H4 (cell line): ENCODE measurements at regions not wholly inside any gene's neighbourhood (a gene's known extent, or its start where the extent isn't known, plus 50 kb on each side); places are given as distances from the start of the nearest gene placed in this dataset.

Source experiments
- DNase-seq: peaks from one replicate; pipeline ENCODE4 v3.0.0-alpha.2; 2015; ENCODE audit warnings: low spot score

DNA sequence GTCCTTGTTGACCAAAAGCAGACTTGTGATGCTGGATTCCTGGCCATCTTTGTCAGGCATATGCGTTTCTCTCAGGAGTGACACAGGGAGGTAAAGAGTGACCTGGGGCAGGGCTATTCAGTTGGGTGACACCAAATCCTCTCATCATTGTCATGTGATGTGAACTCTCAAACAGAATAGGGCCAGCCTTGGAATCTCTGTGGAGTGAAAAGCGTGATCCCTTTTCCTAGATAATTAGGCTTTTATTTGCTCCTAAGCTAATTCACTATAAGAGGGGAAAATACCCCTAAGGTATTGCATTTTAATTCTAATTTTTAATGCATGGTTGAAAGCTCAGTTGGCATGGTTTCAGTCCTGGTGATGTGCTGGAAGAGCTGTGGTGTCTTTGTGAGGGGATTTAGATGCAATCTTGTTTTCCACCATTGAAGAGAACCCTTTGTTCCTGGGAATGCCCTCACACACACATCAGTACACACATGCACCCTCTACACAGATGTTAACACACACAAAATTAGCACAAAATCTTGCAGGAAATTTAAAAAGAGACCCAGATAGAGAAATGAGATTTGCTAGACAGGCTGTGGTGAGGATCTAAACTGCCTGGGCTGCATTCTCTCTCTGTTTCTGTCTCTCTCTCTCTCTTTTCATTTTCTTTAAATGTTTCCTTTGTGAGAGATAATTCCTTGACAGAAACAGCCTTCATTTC, 349.9 kb downstream of the TSN start:
- DNase-seq, result no peak

DNA sequence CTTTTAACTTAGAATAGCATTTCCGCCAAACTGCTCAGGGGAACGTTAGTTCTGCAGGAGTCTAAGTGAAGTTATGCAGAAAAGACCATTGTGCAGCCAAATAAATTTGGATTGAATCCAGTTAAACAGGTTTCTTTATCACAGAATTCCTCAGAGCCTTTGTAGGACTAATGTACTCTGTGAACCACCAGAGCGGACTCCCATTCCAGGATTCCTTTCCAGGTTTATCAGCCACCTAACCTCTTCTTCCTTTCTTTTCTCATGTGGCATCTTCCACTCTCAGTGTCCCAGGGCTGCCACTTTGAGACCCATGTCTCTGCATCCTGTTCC, 350.4 kb downstream of the TSN start:
- no peak for DNase-seq

DNA sequence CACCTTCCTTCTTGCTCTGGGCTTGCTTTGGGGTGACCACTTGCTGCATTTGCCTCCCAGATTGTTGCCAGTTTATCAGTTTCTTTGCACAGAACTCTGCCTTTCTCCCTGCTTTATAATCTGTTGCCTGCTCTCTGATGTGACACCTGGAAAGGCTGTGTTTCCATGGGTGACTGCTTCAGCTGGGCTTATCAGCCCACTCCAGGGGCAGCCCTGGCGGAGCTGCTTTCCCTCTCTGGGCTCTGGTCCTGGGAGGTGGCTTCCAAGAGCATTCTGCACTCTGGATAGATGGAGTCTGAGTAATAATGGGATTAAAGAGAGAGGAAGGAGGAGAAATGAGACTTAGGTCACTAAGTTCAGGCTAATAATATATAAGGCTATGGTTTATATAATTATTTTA, 352.7 kb downstream of the TSN start:
- DNase-seq, result no peak

DNA sequence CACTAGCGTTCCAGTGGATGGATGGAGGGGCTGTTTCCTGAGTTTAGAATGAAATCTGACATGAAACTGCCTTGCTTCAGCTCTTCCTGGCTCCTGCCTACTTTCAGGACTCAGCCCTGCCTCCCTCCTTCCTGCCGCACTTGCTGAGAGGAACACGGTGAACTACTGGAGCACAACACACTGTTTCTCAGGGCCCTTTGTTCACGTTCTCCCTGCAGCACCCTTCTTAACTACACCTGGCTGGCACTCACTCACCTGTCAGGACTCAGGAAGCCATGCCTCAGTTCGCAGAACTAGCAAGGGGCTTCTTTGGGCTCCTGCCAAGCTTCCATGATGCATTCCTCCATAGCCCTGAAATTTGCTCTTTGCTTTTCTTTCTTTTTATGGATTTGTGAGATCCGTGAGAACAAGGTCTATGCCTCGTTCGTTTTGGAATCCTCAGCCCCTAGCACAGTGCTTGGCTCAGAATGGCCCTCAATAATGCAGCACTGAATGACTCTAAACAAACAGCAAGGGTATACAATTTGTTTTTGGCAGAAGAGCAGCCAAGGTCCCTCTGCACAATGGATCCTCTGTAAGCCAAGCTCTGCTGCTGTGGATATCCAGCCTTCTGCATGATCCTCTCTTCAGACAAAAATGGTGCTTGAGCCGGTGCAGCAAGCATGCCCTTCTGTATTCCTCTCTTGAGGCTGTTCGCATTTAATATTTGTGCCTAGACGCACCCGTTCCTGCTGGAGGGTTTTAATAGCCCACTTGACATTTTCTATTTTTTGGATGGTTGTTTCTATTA, 357.0 kb downstream of the TSN start:
- DNase-seq, result no peak

DNA sequence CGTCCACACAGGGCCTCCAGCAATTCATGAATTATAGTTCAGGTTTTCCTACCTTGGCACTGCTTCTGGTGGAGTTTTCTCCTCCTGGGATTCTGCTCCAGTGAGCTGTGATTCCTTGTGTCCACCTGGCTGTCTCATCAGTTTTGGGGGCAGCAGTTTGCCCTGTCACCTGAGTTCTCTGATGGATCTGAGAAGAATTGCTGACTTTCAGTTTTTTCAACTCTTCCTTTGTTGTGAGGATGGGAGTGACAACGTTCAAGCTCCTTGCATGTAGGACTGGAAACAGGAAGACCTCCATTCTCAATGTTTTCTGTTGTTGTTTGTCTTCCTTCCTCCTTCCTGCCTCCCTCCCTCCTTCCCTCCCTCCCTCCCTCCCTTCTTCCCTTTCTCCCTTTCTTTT, 359.0 kb downstream of the TSN start:
- DNase-seq, result no peak

DNA sequence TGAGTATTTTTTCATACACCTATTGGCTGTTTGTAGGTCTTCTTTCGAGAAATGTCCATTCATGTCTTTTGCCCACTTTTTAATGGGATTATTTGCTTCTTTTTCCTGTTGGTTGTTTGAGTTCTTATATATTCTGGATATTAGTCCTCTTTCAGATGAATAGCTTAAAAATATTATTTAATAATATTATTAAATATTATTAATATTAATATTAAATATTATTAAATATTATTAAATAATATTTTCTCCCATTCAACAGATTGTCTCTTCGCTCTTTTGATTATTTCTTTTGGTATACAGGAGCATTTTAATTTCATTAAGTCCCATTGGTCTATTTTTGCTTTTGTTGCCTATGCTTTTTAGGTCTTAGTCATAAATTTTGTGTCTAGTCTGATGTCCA, 361.9 kb downstream of the TSN start:
- no peak for DNase-seq

DNA sequence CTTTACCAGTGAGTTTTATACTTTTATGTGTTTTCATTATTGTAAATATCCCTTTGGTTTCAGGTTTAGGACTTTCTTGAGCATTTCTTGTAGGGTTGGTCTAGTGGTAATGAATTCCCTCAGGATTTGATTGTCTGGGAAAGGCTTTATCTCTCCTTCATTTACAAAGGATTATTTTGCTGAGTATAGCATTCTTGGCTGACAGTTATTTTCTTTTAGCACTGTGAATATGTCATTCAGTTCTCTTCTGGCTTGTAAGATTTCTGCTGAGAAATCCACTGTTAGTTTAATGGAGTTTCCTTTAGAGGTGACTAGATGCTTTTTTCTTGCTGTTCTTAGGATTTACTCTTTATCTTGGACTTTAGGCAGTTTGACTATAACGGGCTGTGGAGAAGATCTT, 373.9 kb downstream of the TSN start:
- no peak for DNase-seq

DNA sequence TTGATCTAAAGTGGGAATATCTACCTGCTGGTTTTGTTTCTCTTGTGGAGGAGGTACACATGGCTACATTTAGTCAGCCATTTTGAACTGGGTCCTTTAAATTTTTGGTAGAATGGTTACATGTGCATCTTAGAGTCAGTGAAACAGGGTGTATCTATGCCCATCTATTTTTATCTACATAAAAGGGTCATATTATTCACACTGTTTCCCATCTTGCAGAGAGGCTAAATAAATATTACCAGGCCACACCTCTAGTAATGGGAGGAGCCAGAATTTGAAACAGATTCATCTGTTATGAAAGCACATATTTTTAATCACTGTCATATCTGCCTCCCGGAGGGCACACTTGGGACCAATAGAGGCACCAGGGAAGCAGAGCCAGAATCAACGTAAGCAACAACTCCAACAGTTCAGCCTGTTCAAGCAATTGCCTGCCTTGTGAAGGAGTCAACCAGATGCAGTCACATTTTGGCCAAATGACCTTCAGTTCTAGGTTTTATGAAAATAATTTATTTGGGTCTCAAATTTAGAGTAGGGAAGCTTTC, 376.8 kb downstream of the TSN start:
- no peak for DNase-seq

DNA sequence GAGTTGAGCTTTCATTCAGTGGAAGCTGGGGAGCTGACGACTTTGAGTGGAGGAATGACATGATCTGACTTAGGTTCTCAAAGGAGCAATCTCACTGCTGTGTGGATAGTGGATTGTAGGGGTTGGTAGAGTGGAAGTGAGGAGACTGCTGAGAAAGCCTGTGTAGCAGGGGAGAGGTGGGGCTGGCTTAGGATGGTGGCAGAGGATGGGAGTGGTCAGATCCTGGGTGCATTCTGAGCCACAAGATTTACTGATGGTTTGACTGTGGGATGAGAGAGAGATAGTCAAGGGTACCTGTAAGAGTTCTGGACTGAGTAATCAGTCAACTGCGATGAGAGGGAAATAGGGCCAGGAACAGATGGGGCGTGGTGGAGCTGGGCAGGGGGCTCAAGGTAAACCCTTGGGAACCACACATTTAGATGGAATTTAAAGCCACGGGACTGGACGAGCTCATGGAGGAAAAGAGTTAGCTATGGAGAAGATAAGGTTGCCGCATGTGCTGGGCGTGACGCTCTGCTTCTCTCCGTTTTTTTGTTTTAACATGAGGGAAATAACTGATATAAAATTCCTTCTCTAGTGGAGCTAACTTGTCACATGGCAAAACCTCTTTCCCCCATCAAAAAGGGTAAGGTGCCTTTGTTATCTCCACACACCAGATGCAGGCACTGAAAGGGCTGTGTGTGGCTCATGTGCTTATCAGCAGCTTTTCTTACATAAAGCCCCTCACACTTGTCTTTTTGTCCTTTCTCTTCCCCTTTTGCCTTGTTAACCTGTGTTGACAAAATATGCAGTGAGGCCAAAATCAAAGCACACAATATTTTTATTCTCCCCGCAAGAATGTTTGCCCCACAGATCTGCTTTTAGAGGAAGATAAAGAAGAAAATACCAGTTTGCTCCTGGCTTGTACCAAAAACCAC, 379.8 kb downstream of the TSN start:
- no peak for DNase-seq

DNA sequence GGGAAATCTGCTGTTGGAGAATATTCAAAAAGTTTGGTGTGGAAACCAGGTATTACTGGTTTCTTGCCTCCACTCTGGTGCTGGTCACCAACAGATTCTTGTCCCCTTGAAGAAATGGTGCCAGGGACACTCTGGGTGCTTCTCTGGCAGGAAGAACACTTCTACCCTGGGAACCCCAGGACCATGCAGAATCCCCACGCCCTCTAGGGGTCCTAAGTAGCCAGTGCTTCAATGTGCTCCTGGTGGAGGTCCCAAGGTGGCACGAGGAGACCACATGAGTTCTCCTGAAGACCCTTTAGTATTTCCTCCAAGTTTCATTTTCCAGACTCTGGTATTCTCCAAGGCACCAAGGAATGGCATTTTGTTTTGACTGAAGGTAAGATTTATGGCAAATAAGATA, 380.6 kb downstream of the TSN start:
- no peak for DNase-seq

DNA sequence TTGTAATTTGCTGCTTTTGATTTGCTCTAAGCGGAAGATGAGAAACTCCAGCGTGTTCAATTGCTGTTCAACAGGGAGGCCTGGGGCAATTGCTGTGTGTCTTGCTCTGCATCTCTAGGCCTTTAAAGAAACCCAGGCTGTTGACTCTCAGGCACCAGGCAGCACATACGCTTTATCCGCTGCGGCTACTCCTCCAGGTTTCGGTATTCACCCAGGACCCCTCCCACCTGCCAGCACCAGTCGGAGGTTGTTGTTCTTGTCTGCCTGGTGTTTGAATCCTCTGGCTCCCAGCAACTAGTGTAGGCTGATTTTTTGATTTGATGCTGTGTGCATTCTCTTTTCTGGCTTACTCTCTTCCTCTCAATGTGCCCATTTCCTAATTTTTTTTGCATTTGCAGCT, 383.1 kb downstream of the TSN start:
- DNase-seq, result no peak

DNA sequence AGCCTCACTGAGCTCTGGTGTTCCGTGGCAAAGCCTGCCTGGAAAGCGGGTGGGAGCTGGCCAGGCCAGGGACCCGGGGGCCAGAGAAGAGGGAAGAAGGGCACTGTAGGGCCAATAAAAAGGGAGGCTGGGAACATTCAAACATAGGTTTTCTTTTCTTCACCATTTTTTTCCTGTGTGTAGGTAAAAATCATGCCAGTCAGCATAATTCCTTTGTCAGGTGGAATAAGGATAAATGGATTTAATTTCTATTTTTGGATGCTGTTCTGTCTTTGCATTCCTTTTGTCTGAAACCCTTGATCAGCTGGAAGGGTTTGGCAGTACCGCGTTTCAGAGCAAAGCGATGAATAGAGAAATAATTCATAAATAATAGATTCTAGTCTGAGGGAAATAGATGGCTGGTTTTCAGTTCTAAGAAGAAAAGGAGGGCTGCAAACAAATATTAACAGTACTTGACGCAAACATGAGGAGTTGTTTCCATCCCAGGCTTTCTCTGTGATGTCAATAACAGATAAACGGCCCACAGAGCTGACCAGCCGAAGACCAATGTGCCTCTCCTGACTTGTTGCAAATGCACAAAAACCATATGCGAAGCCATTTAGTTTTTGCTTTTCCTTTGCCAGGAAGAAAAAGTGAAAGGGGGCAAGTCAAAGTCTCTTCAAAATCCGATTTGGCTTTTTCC, 384.4 kb downstream of the TSN start:
- no peak for DNase-seq

DNA sequence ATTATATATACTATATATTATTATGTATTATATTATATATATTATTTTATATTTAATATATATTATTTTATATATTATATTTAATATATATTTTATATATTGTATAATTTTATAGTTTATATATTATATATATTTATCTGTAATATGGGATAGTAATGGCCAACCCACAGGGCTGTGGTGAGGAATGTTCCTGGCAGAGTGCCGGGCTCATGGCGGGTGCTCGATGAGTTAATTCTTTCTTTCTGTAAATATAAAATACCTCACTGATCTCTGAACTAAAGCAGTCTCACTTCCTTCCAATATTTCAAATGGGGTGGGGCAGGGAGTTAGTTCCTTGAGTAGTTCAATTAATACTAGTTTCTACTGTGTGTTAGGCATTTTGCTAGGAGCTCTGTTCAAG, 389.4 kb downstream of the TSN start:
- no peak for DNase-seq

DNA sequence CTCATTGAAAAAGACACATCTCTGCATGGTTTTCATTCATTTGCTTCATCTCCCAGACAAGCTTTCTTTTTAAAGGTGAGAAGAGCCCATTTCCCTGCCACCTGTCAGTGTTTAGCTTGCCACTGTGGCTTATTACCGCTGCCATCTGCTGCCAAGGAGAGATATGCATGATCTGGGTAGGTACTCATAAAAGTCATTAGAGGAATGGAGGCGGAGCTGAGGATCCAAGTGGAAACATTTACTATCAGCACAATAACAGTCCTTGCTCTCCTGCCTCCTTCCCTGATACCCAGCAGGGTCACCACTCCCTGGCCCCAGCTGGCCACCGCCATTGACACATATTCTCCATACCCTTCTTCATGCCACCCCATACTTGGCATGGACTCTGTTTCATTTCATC, 390.4 kb downstream of the TSN start:
- no peak for DNase-seq

DNA sequence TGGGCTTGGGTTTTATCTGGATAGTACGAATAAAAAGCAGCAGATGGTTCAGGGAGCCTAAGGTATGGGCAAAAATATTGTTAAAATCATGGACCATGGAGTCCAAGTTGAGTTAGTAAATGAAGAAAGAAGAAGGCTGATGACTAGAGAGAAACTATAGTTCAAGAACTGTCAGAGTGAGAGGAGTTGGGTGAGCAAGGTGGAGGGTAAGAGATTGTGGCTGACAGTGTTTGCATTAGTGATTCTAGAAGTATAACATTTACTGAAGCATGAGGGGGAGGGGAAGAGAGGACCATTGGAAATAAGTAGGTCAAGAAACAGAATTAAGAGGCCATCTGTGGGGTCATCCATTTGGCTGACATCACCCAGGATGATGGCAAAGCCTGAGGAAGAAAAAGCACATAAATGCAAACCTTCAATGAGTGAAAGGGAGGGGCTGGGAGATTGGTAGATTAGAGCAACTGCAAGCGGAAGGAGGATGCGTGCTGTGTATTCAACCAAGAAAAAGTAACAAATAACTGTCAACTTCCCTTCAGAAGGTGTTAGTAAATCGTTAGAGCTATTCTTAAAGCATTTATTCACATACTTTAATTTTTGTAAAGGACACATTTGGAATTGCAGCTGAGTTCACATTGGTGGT, 392.8 kb downstream of the TSN start:
- DNase-seq, result no peak

DNA sequence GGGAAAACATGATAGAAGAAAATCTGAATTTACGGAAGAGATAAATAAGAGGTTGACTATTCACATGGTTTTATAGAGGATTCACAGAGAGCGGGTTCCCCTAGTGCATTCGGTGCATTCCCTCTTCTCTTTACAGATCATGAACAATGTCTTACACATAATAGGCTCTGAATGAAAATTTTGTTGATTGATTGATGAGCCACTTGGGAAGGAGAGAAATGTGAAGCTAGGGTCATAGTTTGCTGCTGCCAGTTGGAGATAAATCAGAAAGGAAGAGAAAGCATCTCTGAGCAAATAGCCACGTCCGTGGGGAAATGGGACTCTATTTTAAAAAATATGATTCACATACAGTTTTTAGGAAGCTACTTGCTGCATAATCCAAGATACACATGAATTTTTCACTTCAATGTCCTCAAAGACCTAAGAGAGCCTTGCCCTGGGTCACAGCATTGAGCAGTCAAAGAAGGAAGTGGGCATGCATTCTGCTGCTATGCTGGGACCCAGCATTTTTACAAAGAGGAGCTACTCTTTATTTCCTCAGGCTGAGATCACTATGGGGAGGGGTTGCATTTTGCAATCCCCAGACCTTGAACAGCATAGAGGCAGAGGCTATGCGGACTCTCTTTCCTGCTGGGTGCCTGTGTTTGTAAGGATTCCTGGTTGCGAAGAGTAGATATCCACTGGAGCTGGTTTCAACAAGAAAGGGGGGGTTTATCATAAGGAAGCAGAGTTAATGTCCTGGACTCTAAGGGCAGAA, 395.3 kb downstream of the TSN start:
- DNase-seq, result no peak

DNA sequence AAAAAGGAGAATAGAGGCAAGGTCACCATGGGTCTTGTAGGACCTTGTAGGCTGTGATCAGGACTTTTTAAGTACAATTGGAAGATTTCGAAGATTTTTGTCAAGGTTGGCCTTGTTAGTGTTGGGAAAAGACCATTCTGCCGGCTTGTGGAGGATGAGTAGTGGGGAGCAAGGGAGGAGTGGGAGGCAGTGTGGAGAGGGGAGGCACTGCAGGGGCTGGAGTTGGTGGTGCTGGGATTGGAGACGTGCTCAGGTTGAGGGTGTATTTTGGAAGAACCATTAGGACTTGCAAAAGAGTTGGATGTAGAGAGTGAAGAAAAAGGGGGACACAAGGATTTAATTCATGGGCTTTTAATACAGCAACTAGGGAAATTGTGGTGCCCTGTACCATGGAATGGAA, 397.1 kb downstream of the TSN start:
- DNase-seq, result no peak

DNA sequence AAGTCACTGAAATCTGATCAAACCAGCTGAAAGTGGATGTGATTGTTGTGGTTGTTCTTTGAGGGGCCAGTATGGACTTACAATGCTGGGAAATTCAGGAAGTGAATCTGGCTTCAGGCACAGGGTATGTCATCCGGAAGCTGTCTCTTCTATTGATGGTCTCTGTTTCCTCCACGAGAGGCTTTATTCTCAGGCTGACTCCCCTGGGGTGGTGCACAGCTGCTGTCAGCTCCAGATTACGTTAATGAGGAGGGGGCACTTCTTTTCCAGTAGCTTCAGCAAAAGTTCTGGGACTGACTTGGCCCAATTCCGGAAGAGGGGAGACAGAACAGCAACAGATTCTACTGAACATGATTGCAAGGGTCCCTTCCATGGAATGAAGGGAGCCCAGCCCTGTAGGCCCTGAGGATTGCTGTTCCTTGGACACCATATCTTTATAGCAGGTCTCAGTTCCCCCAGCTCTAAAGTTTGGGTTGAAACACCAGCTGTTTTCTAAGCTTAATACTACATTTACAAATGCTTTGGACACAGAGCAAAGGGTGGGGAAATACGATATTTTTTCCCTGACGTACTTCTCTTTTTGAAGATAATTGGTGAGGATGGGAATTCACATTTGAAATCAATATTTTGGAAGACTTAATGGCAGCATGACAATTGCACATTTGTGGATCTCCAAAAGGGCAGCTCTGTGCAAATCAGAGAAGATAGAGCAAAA, 400.9 kb downstream of the TSN start:
- DNase-seq, result no peak

DNA sequence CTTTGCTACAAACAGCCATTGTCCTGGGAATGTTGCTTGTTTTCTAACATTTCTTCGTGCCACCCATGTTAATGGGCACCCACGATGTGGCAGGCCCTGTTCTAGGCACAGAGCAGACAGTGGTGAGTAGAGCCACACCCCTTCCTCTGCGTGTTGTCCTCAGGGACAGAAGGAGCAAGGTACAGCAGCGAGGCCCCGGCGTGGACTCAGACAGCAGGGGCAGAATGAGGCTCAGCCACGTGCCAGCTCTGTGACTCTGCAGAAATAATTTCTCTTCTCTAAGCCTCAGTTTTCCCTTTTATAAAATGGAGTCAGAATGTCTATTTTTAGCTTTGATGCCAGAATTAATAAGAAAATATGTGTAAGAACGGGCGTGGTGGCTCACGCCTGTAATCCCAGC, 401.7 kb downstream of the TSN start:
- DNase-seq, result no peak

DNA sequence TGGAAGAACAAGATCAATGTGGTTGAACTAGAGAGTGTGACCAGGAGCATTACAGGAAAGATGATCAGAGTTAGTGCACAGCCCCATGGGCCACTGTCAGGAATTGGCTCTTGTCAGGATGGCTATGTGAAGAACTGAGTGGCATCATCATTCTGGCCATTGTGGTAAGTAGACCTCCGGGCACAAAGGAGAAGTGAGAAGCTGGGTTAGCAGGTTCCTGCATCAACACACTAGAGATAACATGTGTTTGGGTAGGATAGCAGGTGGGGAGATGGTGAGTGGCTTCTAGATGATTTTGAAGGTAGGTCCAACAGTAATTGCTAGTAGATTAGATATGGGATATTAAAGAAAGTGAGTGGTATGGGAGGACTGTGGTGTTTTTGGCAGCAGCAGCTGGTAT, 408.2 kb downstream of the TSN start:
- no peak for DNase-seq
